ENCODE measurements at regions not wholly inside any gene's neighbourhood (a gene's known extent, or its start where the extent isn't known, plus 50 kb on each side); places are given as distances from the start of the nearest gene placed in this dataset.

DNA sequence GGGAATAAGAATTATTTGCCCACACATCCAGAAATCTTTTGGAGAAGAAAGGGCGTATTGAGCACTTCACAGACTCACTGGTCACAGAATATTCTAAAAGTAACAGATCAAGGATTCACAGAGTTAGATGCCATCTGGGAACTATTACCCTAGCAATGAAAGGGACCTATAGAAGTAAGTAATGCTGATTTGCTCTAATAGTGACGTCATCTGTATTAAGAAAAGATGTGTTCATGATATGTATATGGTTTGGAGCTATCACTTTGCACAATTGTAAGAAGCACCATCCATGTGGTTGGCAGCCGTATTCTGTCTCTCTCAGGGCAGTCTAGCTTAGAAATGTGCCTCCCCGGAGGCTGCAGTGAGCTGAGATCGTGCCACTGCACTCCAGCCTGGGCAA lies 52.8 kb upstream of the SV2C start:
- no peak for DNase-seq

DNA sequence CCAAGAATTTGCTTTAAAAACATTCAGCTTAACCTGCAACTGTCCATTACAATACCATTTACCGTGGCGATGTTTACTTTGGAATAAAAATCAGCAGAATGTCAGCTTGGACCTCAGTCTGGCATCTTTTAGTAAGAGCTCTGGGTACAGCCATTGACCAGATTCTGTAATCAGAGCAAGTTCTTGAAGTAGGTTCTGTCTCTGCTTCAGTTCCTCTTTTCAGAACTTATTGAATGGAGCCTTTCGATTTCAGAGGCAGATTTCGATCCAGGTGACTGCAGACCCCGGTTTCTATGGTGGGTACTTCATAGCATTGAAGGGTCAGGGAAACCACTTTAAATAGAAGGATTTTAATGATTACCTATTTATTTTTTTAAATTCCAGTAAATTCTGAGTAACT lies 53.4 kb upstream of the SV2C start:
- no peak for DNase-seq

DNA sequence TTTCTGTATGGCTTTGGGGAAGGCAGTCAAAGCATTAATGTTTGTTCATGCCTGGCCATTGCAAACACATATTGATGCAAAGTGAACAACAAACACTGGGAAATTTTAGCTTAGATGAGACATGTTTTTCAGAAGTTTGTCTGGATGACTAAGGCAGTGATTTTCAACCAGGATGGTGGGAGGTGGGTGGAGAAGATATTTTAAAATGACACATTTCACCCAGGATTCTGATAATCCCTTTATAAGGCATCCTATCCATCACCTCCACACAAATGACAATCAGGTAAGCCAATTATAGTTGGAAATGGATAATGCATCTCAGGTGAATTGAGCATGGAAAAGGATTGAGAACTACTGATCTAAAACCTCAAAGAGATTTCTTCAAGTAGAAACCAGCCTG lies 57.4 kb upstream of the SV2C start:
- no peak for DNase-seq

DNA sequence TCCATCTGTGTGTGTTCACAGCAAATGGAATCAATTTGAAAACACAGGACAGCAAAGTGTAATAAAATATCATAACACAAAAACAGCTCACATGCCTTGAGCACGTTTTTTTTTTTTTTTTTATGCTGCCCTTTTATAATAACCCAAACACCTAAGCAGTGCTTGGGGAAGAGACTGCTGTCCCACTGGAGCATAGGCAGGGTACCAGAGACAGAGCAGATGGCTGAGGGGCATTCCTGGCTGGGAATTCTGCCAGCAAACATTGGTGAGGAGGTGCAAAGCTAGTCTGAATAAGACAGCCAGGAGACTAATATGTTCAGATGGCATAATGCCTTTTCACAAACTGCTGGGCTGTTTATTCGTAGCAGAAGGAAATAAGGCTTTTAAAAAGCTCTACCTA lies 58.1 kb upstream of the SV2C start:
- no peak for DNase-seq

DNA sequence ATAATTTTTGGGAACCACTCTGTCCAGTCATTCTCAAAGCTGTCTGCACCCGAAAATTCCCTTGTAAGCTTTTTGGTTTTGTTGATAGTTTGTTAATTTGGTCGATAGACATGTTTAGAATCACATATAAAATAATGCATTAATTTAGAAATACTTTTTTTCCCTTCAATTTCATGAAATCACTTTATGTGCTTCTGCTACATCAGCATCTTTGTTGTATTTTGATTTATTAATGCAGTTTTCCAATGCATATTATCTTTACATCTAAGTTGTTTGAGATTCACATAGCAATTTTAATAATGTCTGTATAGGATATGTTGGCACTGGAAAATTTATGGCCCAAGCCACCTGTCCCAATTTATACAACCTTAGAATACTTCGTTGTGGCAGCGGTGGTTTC lies 60.6 kb upstream of the SV2C start:
- DNase-seq, result no peak

DNA sequence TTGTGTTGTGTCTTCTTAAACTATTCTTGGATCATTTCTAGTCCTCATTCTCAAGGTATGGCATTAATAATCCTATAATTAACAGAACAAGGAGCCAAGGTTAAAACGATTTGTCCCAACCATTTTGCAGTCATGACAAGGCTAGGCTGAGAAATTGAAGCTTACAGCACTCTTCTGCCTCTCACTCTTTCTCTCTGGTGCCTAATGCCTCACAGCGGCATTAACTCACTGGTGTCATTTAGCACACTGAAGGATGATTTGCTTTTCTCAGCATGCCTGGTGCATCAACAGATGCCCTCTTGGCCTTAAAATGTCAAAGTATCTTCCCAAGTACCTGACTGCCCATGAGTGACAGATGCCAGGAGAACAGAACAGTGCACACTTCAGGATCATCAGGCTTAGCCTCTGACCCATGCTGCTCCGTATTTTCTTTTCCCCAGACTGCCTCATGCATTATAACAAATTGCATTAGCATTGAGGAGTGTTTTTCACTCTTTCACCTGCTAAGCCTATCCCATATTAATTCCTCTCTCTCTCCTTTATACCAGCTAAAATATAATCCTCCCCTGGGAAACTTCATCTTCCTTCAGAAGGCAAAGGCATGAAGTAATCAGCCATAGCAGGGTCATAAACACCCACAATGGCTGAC lies 61.1 kb upstream of the SV2C start:
- DNase-seq, result no peak

DNA sequence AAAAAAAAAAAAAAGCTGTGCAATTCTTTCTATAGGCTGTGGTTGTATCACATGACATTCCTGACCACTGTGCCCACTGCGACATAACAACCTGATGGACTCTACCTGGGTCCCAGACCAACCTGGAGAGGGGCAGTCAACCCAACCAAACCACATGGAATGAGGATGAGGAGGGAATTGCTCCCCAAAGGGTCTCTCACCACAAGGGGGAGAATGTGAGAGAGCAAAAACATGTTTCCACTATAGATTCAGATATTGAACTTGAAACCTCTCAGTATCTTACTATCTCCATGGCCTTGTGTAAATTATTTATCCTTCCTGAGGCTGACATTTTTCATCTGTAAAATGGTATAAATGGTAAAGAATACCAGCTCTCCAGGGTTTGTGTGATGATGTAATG lies 66.9 kb upstream of the SV2C start:
- DNase-seq, result no peak

DNA sequence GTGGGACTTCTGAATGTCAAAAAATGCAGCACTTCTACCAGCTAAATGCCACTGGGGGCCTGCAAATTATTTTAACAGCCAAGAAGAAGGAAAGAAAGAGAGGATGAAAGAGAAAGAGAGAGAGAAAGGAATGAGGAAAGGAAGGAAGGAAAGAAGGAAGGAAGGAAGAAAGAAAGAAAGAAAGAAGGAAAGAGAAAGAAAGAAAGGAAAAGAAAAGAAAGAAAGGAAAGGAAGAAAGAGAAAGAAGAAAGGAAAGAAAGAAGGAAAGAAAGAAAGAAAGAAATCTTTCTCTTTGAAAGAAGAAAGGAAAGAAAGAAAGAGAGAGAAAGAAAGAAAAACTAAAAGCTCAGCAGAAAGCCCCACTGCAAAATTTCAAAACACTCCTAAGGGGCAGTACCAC lies 69.2 kb upstream of the SV2C start:
- no peak for DNase-seq

DNA sequence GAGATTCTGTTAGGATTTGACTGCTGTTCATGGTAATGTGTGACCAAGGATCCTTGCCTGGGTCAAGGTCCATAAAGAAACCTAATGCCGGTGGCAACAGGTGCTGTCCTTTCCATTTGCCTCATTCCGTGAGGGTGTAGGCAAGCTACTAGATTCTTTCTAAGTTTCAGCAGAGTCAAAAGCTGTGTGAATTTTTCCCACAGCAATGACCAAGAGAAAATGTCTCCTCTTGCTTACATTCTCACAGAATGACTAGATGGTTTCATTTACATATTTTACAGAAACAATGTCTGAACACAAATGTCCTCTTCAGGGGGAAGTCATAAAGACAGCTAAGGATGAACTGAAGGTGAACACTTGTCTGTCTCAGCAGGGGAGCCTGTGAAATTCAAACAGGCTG lies 75.3 kb upstream of the SV2C start:
- DNase-seq, result no peak

DNA sequence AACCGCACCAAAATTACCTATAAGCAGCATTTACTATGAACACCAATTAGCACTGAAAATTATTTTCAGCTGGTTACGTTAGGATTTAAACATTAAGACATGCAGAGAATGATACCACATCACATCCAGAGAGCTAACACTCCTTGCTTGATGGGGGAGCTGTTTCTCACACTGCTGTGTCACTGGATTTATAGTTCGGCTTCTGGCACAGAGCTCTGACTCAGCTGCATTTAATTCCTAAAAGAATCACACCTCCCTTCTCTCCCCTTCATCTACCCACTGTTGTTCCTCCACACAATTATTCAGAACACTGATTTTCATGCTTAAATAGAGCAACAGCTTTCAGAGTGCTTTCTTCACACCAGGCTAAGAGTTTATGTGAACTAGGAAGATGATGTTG lies 82.6 kb upstream of the SV2C start:
- no peak for DNase-seq

DNA sequence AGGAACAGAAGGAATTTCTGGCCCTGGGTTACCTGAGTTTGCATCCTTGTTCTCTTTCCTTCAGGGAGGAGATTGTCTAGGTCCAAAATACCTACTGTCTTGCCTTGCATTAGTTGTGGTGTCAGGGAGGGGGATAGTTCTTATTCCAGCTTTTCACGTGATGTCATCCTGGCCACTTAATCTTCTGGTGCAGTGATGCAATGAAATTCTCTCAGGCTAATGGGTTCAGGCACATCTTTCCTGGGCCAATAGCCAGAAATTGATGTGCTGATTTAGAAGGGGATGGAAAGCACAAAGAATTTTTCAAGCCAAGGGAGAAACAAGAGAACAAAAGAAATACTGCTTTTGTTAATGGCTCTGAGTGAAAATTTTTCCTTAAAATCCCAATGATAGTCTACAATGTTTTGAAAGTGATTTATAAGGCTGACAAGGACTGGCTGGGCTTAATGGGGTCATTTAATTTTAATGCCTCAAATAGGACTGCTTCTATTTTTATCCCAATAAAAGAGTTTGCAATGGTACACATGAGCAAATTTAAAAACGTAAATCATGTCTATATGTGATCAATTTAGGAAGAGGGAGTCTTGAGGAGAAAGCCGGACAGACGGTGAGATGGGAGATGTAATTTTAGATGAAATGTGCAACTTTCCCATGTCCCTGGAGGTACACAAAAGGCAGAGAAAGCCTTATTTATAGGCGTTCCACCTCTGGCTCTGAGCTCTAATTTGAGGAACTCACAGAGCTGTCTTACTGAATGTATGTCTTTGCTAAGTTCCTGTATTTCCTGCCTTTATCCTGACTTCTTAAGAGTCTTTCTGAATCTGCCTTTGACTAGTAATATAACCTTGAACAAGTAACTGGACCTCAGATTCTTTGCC lies 89.3 kb upstream of the SV2C start:
- DNase-seq, result no peak

DNA sequence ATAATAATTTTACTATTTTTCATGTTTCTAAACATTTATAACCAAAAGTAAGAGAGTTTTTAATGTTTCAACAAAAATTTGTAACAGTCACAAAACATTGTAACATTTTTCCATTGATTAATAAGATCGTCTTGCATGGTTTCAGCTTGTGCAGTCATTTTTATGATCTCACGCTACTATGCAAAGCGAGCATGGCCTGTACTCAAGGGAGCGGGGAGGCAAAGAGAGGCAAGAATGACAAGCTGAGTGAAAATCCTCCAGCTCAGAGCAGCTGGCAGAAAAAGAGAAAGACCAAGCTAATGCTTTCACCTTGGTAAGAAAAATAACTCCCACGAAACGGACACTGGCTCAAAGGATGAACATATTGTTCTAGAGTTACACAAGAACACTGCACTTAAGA lies 90.0 kb upstream of the SV2C start:
- no peak for DNase-seq

DNA sequence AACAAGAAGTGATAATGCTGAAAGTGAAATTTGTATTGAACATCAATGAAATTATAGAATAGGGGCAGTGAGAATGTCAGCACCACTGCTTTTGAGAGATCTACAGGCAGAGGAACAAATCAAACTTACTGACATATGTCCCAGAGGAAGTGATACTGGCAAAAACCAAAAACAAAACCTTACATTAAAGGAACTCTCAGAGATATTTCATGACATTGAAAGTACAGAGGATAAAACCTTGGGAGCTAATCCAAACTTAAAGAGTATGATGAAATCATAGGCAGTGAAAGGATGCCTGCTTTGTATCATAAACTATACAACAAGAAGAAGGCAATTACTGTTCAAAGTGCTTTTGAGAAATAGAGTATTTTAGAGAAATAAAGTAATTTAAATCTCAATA lies 90.4 kb upstream of the SV2C start:
- DNase-seq, result no peak

DNA sequence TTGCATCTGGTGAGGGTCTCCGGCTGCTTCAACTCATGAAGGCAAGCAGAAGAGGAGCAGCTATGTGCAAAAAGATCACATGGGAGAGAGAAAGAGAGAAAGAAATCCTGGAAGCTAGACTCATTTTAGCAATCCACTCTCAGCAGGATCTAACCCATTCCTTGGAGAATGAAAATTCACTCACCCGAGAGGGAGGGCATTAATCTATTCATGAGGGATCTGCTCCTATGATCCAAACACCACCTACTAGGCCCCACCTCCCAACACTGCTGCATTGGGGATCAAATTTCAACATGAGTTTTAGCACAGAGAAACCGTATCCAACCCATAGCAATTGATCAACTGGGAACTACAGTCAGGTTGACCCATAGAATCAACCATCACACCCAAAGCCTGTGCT lies 98.1 kb upstream of the SV2C start:
- DNase-seq, result no peak

DNA sequence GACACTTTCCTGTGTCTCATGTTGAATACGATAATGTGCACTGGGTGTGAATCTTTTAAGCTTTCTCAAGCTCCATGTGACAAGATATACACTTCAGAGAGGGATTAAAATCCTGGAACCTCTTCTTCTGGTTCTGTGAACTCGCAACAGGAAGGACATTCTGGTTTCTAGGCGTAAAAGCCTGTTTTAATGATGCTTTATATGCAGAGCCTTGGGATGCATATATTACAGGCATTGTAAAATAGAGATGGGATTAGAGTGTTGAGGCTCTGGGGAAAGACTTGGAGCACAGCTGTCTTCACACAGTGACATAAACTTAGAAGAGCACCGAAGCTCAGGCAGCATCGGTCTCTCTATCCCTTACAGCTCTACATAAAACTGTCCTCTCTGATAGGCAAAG lies 107.7 kb upstream of the SV2C start:
- no peak for DNase-seq

DNA sequence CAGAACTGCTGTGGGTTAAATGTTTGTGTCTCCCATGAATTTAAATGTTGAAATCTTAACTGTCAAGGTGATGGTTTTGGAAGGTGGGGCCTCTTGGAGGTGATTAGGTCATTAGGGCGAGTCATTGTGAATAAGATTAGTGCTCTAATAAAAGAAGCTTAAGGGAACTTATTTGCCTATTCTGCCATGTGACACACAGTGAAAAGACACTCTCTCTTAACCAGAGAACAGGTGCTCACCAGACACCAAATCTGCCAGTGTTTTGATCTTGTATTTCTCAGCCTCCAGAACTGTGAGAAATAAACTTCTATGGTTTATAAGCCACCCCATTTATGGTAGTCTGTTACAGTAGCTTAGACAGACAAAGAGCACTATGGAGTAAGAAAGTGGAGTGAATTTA lies 117.9 kb upstream of the SV2C start:
- no peak for DNase-seq

DNA sequence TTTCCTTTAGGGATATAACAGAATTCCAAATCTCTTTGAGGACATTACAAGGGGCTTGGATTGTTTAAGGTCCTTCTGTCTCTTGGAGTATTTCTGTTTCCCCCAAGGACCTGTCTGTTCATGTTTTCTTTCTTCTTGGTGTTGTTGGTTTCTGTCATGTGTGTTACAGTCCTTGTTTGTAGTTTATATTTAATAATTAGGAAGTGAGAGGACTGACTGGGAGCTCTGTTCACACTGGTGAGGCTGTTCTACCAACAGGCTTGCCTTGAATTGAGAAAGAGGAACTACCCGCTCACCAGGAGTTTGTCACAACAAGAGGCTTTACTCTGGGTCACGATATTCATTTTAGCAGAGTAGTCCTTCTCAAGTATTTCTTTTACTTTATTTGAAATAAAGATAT lies 119.2 kb upstream of the SV2C start:
- DNase-seq, result no peak

DNA sequence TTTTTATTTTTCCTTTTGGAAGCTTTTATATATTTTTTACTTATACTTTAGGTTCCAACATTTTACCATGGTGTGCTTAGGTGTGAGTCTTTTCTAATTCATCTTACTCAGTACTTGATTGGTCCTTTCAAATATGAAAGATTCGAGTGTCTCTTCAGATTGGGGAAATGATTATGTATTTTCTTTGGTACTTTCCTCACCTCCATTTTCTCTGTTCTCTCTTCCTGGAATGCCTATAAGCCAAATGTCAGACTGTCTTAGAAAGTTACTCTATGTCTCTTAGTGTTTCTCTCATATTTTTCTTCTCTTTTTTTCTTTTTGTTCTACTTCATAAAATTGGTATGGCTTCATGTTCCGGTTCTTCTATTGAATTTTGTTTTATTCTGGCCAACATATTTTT lies 119.6 kb upstream of the SV2C start:
- no peak for DNase-seq

DNA sequence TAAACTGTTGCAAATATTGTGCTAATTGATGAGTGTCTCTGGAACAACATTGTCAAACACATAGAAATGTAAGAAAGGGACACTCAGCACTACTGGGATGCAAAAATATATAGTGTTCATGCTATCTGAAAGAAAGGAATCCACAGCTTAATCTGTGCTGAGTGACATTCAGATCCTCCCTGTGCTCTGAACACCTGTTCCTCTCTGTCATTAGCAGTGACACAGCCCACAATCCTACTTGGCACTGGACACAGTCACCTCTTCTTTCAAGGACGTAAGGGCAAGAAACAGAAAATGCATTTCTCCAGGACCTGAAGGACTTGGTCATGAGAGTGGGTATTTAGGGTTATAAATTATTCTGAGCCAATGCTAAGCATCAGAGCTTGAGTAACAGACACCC lies 121.4 kb upstream of the SV2C start:
- DNase-seq, result no peak

DNA sequence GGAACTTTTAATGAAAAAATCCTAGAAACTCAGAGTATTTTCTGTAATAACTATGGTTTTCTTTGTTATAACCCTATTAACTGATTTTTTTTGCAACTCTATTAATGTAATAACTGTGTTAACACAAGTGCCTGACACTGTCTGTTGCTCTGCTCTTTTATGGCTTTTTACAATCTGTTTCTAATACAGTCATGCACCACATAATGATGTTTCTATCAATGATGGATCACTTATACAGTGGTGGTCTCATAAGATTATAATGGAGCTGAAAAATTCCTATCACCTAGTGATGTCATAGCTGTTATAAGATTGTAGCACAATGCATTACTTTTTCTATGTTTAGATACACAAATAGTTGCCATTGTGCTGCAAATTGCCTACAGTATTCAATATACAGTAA lies 123.1 kb upstream of the SV2C start:
- no peak for DNase-seq

DNA sequence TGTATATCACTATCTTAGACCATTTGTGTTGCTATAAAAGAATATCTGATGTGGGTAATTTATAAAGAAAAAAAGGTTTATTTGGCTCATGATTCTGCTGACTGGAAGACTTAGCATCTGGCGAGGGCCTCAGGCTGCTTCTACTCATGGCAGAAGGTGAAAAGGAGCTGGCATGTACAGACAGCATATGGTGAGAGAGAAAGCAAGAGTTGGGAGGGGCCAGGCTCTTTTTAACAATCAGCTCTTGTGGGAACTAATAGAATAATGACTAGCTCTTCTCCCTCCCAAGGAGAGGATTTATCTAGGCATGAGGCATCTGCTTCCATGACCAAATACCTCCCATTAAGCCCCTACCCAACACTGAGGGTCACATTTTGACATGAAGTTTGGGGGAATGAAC lies 130.2 kb upstream of the SV2C start:
- DNase-seq, result no peak

DNA sequence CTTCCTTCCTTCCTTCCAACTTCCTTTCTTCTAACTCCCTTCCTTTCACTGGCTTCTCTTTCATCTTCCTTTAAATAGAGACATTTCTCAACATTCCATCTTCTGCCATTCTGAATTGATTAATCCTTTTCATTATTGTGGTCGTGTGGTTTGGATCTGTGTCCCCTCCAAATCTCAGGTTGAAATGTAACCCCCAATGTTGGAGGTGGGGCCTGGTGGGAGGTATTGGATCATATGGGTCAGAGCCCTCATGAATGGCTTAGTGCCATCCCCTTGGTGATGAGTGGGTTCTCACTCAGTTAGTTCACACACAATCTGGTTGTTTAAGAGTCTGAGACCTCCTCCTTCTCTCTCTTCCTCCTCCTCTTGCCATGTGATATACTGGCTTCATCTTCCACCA lies 130.9 kb upstream of the SV2C start:
- no peak for DNase-seq

DNA sequence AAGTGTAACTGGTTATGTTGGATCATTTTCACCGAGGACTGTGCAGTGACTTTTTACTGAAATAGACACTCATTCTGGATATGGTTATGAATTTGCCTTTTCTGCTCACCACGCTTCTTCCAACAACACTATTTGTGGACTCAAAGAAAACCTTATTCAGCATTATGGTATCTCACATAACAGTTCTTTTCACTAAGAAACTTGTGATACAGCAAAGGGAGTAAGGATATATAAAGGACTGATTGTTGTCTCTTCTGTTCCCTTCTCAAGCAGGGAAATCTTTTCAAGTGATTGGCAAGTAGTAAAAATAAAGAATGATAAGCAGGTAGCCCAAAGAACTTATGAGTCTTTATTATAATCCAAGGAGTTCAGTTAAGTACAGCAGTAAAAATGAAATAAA lies 131.5 kb upstream of the SV2C start:
- DNase-seq, result no peak

DNA sequence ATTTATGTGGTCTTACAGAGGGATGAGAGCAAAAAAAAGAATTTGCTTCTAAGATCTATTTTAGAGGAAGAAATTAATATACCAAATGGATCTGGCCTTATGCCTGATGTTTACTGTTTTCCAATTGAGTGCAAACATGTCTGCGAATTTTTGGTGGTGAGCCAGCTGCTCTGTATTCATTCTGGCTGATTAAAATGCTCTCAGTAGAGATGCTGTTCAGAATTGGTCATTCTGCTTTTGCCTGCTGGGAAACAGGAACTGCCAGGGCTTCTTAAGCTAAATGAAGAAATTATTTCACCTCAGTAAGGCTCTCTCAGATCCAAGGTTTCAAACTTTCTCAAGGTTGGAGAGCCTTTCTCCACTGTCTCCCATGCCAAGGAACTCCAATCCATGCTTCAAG lies 132.0 kb upstream of the SV2C start:
- no peak for DNase-seq

DNA sequence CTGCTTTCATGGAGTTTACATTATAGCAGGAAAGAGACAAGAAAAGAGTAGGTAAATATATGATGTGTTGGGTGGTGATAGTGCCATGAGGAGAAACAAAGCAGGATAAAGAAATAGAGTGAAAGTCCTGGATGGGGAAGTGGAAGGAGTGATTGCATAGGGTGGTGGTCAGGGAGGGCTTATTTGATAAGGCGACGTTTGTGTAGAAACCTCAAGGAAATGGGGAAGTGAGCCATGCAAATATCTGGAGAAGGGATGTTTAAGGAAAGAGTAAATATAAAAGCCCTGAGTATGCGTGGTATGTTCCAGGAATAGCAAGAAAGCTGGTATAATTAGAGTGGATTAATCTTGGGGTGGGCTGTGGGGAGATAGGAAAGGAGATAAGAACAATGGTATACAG lies 134.7 kb upstream of the SV2C start:
- no peak for DNase-seq
